Activated naive CD8-positive, alpha-beta T cell treated with anti-CD3 and anti-CD28 coated beads, Interleukin-2, amount 10 ng/mL, durations not matched to agents 7 days and 5 days (primary cell): ENCODE measurements at regions not wholly inside any gene's neighbourhood (a gene's known extent, or its start where the extent isn't known, plus 50 kb on each side); places are given as distances from the start of the nearest gene placed in this dataset.

Source experiments
- ATAC-seq: fragments of 150-1000 bp; cut with Tn5 transposase; one replicate; pipeline ENCODE4 v1.10.0; 2021; ENCODE audit warnings: low read depth, moderate library complexity
- POLR2A ChIA-PET: fragments of 350-600 bp; sonication (Branson Sonifier 250); formaldehyde crosslinking; loops from one replicate; lab custom pipeline; 2021; ENCODE audit warnings: antibody characterized with exemption; lab: Charles Lee
- DNase-seq: peaks from one replicate; pipeline ENCODE4 v3.0.0; 2021
- H3K27ac Mint-ChIP-seq: one replicate; pipeline ENCODE4 v1.8.0; 2022; ENCODE audit warnings: mild to moderate bottlenecking, mixed read lengths
- H3K27me3 Mint-ChIP-seq: one replicate; pipeline ENCODE4 v1.8.0; 2022; ENCODE audit warnings: mild to moderate bottlenecking, moderate library complexity, mixed read lengths
- H3K36me3 Mint-ChIP-seq: one replicate; pipeline ENCODE4 v1.8.0; 2021; ENCODE audit warnings: mild to moderate bottlenecking, mixed read lengths
- H3K4me1 Mint-ChIP-seq: one replicate; pipeline ENCODE4 v1.8.0; 2021; ENCODE audit warnings: mixed read lengths
- H3K4me3 Mint-ChIP-seq: one replicate; pipeline ENCODE4 v1.8.0; 2022; ENCODE audit warnings: mild to moderate bottlenecking, moderate library complexity, mixed read lengths
- H3K9me3 Mint-ChIP-seq: one replicate; pipeline ENCODE4 v1.8.0; 2021; ENCODE audit warnings: mixed read lengths

GRCh38 chr13:63163903-63164302, 1748.3 kb upstream of the PCDH20 start:
- Mint-ChIP-seq H3K27ac (no peak overlapping the region), H3K36me3 (no peaks in the 10 kb centered on the region), H3K9me3 (peaks cover 2% of the 10 kb centered on the region), H3K4me1 (no peaks in the 10 kb centered on the region), H3K4me3 (no peak overlapping the region), H3K27me3 (no peaks in the 10 kb centered on the region)
- ATAC-seq: no peak
- POLR2A ChIA-PET: no interaction called here
- no peak for DNase-seq

GRCh38 chr13:63161219-63161618, 1745.6 kb upstream of the PCDH20 start:
- Mint-ChIP-seq H3K27me3 (no peaks in the 10 kb centered on the region), H3K4me1 (no peaks in the 10 kb centered on the region), H3K27ac (no peak overlapping the region), H3K9me3 (peaks cover 4% of the 10 kb centered on the region), H3K4me3 (no peak overlapping the region), H3K36me3 (no peaks in the 10 kb centered on the region)
- DNase-seq (no peak), ATAC-seq (no peak)
- POLR2A ChIA-PET: no interaction called here

GRCh38 chr13:63156816-63157215, 1741.2 kb upstream of the PCDH20 start:
- no peak overlapping the region for H3K27ac Mint-ChIP-seq
- no peaks in the 10 kb centered on the region for H3K27me3 Mint-ChIP-seq
- no peak for DNase-seq
- no peak overlapping the region for H3K4me3 Mint-ChIP-seq
- ATAC-seq: no peak
- H3K36me3 Mint-ChIP-seq: no peaks in the 10 kb centered on the region
- POLR2A ChIA-PET: no interaction called here
- no peaks in the 10 kb centered on the region for H3K4me1 Mint-ChIP-seq
- H3K9me3 Mint-ChIP-seq: peaks cover 4% of the 10 kb centered on the region

GRCh38 chr13:63149375-63149774, 1733.7 kb upstream of the PCDH20 start:
- H3K4me1 Mint-ChIP-seq: no peaks in the 10 kb centered on the region
- no peaks in the 10 kb centered on the region for H3K36me3 Mint-ChIP-seq
- DNase-seq: no peak
- no peak for ATAC-seq
- POLR2A ChIA-PET: no interaction called here
- H3K27me3 Mint-ChIP-seq: no peaks in the 10 kb centered on the region
- H3K27ac Mint-ChIP-seq: no peak overlapping the region
- H3K4me3 Mint-ChIP-seq: no peak overlapping the region
- peaks cover 6% of the 10 kb centered on the region for H3K9me3 Mint-ChIP-seq

GRCh38 chr13:63139277-63139676, 1723.6 kb upstream of the PCDH20 start:
- no peak overlapping the region for H3K4me3 Mint-ChIP-seq

GRCh38 chr13:63129995-63130394, 1714.3 kb upstream of the PCDH20 start:
- no peak for ATAC-seq
- Mint-ChIP-seq H3K4me1 (no peaks in the 10 kb centered on the region), H3K36me3 (no peaks in the 10 kb centered on the region), H3K9me3 (peaks cover 2% of the 10 kb centered on the region), H3K4me3 (no peak overlapping the region), H3K27me3 (no peaks in the 10 kb centered on the region), H3K27ac (no peak overlapping the region)
- no peak for DNase-seq
- POLR2A ChIA-PET: no interaction called here

More at GRCh38 chr13:63139277-63139676, 1723.6 kb upstream of the PCDH20 start:
- Mint-ChIP-seq H3K27ac (no peak overlapping the region), H3K9me3 (peaks cover 1% of the 10 kb centered on the region), H3K4me1 (no peaks in the 10 kb centered on the region), H3K27me3 (no peaks in the 10 kb centered on the region), H3K36me3 (no peaks in the 10 kb centered on the region)
- POLR2A ChIA-PET: no interaction called here
- ATAC-seq: no peak
- no peak for DNase-seq

GRCh38 chr13:63128716-63129115, 1713.1 kb upstream of the PCDH20 start:
- H3K36me3 Mint-ChIP-seq: no peaks in the 10 kb centered on the region
- DNase-seq (no peak), ATAC-seq (no peak)
- H3K27me3 Mint-ChIP-seq: no peaks in the 10 kb centered on the region
- H3K4me1 Mint-ChIP-seq: no peaks in the 10 kb centered on the region
- POLR2A ChIA-PET: no interaction called here
- H3K4me3 Mint-ChIP-seq: no peak overlapping the region
- no peak overlapping the region for H3K27ac Mint-ChIP-seq
- H3K9me3 Mint-ChIP-seq: peaks cover 2% of the 10 kb centered on the region

GRCh38 chr13:63124863-63125262, 1709.2 kb upstream of the PCDH20 start:
- H3K4me1 Mint-ChIP-seq: no peaks in the 10 kb centered on the region
- DNase-seq (no peak), ATAC-seq (no peak)
- no peaks in the 10 kb centered on the region for H3K36me3 Mint-ChIP-seq
- no peak overlapping the region for H3K4me3 Mint-ChIP-seq
- no peaks in the 10 kb centered on the region for H3K9me3 Mint-ChIP-seq
- H3K27ac Mint-ChIP-seq: no peak overlapping the region
- H3K27me3 Mint-ChIP-seq: no peaks in the 10 kb centered on the region
- POLR2A ChIA-PET: no interaction called here

- no peaks in the 10 kb centered on the region for H3K9me3 Mint-ChIP-seq
- POLR2A ChIA-PET: no interaction called here
- no peak overlapping the region for H3K4me3 Mint-ChIP-seq
- H3K36me3 Mint-ChIP-seq: no peaks in the 10 kb centered on the region
- no peaks in the 10 kb centered on the region for H3K27me3 Mint-ChIP-seq
- no peak overlapping the region for H3K27ac Mint-ChIP-seq
- ATAC-seq: no peak
- no peaks in the 10 kb centered on the region for H3K4me1 Mint-ChIP-seq
- DNase-seq: no peak
These were observed 1705.2 kb upstream of the PCDH20 start for GRCh38 chr13:63120883-63121282.

GRCh38 chr13:63117710-63118109, 1702.1 kb upstream of the PCDH20 start:
- H3K27ac Mint-ChIP-seq: no peak overlapping the region
- H3K4me1 Mint-ChIP-seq: no peaks in the 10 kb centered on the region
- no peak overlapping the region for H3K4me3 Mint-ChIP-seq

GRCh38 chr13:63112799-63113395, 1697.2 kb upstream of the PCDH20 start:
- ATAC-seq (no peak), DNase-seq (no peak)
- no peak overlapping the region for H3K4me3 Mint-ChIP-seq
- H3K4me1 Mint-ChIP-seq: no peaks in the 10 kb centered on the region
- H3K27me3 Mint-ChIP-seq: no peaks in the 10 kb centered on the region
- peaks cover 2% of the 10 kb centered on the region for H3K9me3 Mint-ChIP-seq
- no peaks in the 10 kb centered on the region for H3K36me3 Mint-ChIP-seq
- POLR2A ChIA-PET: no interaction called here
- no peak overlapping the region for H3K27ac Mint-ChIP-seq

More at GRCh38 chr13:63117710-63118109, 1702.1 kb upstream of the PCDH20 start:
- no peaks in the 10 kb centered on the region for H3K9me3 Mint-ChIP-seq
- DNase-seq (no peak), ATAC-seq (no peak)
- H3K27me3 Mint-ChIP-seq: no peaks in the 10 kb centered on the region
- no peaks in the 10 kb centered on the region for H3K36me3 Mint-ChIP-seq
- POLR2A ChIA-PET: interaction anchor here (0.7 kb wide), 1 partner anchor 584 kb away, joined by 3 read pairs; no protein-coding TSS in a partner anchor

- Mint-ChIP-seq H3K27ac (no peak overlapping the region), H3K27me3 (no peaks in the 10 kb centered on the region), H3K36me3 (no peaks in the 10 kb centered on the region), H3K9me3 (peaks cover 2% of the 10 kb centered on the region), H3K4me3 (no peak overlapping the region), H3K4me1 (no peaks in the 10 kb centered on the region)
- POLR2A ChIA-PET: no interaction called here
- no peak for DNase-seq
- ATAC-seq: no peak
These were observed 1694.8 kb upstream of the PCDH20 start for GRCh38 chr13:63110466-63110865.

- no peak overlapping the region for H3K4me3 Mint-ChIP-seq
- no peaks in the 10 kb centered on the region for H3K27me3 Mint-ChIP-seq
- ATAC-seq: no peak
- DNase-seq: no peak
- peaks cover 2% of the 10 kb centered on the region for H3K9me3 Mint-ChIP-seq
- H3K4me1 Mint-ChIP-seq: no peaks in the 10 kb centered on the region
- H3K36me3 Mint-ChIP-seq: no peaks in the 10 kb centered on the region
- no peak overlapping the region for H3K27ac Mint-ChIP-seq
- POLR2A ChIA-PET: no interaction called here
These were observed 1691.7 kb upstream of the PCDH20 start for GRCh38 chr13:63107179-63107943.

- POLR2A ChIA-PET: no interaction called here
- no peak overlapping the region for H3K27ac Mint-ChIP-seq
- ATAC-seq: no peak
- DNase-seq: no peak
- peaks cover 6% of the 10 kb centered on the region for H3K9me3 Mint-ChIP-seq
- H3K4me3 Mint-ChIP-seq: no peak overlapping the region
- H3K36me3 Mint-ChIP-seq: no peaks in the 10 kb centered on the region
- H3K27me3 Mint-ChIP-seq: no peaks in the 10 kb centered on the region
- no peaks in the 10 kb centered on the region for H3K4me1 Mint-ChIP-seq
These were observed 1679.1 kb upstream of the PCDH20 start for GRCh38 chr13:63094717-63095116.
